ENCODE measurements at regions not wholly inside any gene's neighbourhood (a gene's known extent, or its start where the extent isn't known, plus 50 kb on each side); places are given as distances from the start of the nearest gene placed in this dataset.

- TF ChIP-seq CTCF (IDR thresholded peaks at IDR 0.05) (no peak), MAX (IDR thresholded peaks at IDR 0.05; ENCODE audit: low read depth) (no peak), CHD2 (IDR thresholded peaks at IDR 0.05; ENCODE audit: low read length, partially characterized antibody) (peak; percentile 15), MEF2A (IDR thresholded peaks at IDR 0.05; ENCODE audit: borderline replicate concordance, low read depth) (no peak), POLR2AphosphoS5 (IDR thresholded peaks at IDR 0.05; ENCODE audit: low read depth, low read length) (no peak), EZH2phosphoT487 (IDR thresholded peaks at IDR 0.05; ENCODE audit: borderline replicate concordance, low read depth) (no peak)
These were observed 133.5 kb downstream of the AASDH start for GRCh38 chr4:56253666-56254305.
